ENCODE measurements at regions not wholly inside any gene's neighbourhood (a gene's known extent, or its start where the extent isn't known, plus 50 kb on each side); places are given as distances from the start of the nearest gene placed in this dataset.

DNA sequence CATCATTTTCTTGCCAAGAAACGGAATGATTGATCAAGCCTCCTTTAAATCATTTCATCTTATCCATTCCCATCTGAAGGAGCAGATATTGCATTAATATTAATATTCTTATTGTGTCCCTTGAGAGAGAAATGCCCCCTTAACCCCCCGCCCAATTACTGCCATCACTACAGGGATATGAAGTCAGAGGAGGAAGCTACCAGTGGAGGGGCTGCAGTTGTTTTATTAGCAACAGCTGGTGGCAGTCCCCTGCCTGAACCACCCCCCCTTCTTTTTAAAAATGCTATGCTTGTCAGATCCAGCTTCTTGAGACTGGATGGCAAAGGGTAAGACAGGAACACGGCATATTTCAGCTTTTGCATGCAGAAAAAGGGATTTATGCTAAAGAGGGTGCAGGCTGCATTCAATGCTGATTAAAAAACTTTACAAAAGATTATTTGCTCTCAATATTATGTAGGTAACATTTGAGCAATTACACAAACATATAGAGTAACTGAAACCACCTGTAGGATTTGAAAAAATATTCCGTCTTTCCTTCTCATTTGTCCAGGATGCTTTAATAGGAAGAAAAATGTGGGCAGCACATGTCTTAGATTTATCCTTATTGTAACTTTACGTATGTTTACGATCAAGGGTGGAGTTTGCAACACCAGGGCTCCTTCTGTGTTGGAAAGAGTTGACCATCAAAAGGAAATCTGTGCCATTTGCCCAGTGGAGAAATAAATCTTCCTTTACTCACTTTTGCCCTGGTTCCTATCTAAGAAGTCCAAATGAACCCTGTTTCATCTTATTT is 77.7 kb downstream of the ZBTB18 start:
- H3K27ac ChIP-seq: no peak overlapping the region
- TF ChIP-seq, protein P1, sequence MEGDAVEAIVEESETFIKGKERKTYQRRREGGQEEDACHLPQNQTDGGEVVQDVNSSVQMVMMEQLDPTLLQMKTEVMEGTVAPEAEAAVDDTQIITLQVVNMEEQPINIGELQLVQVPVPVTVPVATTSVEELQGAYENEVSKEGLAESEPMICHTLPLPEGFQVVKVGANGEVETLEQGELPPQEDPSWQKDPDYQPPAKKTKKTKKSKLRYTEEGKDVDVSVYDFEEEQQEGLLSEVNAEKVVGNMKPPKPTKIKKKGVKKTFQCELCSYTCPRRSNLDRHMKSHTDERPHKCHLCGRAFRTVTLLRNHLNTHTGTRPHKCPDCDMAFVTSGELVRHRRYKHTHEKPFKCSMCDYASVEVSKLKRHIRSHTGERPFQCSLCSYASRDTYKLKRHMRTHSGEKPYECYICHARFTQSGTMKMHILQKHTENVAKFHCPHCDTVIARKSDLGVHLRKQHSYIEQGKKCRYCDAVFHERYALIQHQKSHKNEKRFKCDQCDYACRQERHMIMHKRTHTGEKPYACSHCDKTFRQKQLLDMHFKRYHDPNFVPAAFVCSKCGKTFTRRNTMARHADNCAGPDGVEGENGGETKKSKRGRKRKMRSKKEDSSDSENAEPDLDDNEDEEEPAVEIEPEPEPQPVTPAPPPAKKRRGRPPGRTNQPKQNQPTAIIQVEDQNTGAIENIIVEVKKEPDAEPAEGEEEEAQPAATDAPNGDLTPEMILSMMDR (IDR thresholded peaks at IDR 0.05): no peak
- H3K36me3 ChIP-seq (ENCODE audit: control insufficient read depth, insufficient read depth, low read length): no peaks in the 10 kb centered on the region

DNA sequence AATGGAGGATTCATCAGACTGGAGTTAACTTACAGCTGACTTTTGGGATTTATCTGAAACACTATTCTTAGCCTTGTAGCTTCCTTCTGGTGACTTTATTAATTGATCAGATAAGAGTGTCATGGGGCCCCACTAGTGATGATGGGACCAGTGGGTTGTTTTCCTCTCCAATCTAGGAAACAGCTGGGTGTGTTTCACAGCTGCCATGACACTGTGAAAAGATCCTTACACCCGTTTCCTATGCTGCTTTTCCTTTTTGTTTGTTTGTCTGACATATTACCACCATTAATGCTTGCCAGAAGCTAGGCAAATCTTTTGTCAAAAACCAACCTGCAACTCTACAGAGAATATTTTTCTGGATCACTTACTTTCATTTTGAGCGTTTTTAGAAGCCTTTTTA is 86.2 kb downstream of the ZBTB18 start:
- Histone ChIP-seq H3K4me2 (ENCODE audit: low read length) (no peak overlapping the region), H3K9me3 (ENCODE audit: control insufficient read depth, low read length) (no peaks in the 10 kb centered on the region), H3K4me3 (ENCODE audit: low read depth, low read length) (no peak overlapping the region), H3K79me2 (no peaks in the 10 kb centered on the region), H3K27me3 (ENCODE audit: control insufficient read depth, insufficient read depth, low read length) (no peaks in the 10 kb centered on the region), H2AFZ (no peak overlapping the region), H3K4me1 (no peaks in the 10 kb centered on the region), H3K36me3 (ENCODE audit: control insufficient read depth, insufficient read depth, low read length) (no peaks in the 10 kb centered on the region), H3K9ac (no peak overlapping the region), H3K27ac (no peak overlapping the region)
- TF ChIP-seq, protein P1 (IDR thresholded peaks at IDR 0.05): no peak

More for the DNA sequence above, 77.7 kb downstream of the ZBTB18 start:
- Histone ChIP-seq H3K4me1 (no peaks in the 10 kb centered on the region), H3K9me3 (ENCODE audit: control insufficient read depth, low read length) (no peaks in the 10 kb centered on the region), H3K27me3 (ENCODE audit: control insufficient read depth, insufficient read depth, low read length) (no peaks in the 10 kb centered on the region), H3K4me3 (ENCODE audit: low read depth, low read length) (no peak overlapping the region), H3K9ac (no peak overlapping the region), H2AFZ (no peak overlapping the region), H3K4me2 (ENCODE audit: low read length) (no peak overlapping the region), H3K79me2 (no peaks in the 10 kb centered on the region)

DNA sequence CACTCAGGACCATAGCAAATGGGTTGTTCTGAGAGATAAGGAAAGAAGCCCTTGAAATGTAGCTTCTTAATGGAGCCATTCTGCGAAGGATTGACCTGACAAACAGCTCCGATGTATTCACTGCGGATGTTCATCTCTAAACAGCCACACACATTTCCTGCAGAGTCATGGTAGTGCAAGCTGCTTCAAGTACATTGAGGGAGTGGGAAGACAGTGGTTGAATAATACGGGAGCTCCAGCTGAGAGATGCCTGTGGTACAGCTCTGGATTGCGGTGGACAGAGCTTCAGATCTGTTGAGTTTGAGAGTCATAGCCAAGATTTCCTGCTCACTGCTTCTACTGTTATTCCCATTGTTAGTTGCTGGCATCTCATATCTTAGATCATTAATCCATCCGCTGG is 86.6 kb downstream of the ZBTB18 start:
- Histone ChIP-seq H3K4me1 (no peaks in the 10 kb centered on the region), H3K4me3 (ENCODE audit: low read depth, low read length) (no peak overlapping the region), H3K36me3 (ENCODE audit: control insufficient read depth, insufficient read depth, low read length) (no peaks in the 10 kb centered on the region), H3K27me3 (ENCODE audit: control insufficient read depth, insufficient read depth, low read length) (no peaks in the 10 kb centered on the region), H3K27ac (no peak overlapping the region), H3K9me3 (ENCODE audit: control insufficient read depth, low read length) (no peaks in the 10 kb centered on the region), H3K9ac (no peak overlapping the region), H3K4me2 (ENCODE audit: low read length) (no peak overlapping the region), H3K79me2 (no peaks in the 10 kb centered on the region), H2AFZ (no peak overlapping the region)
- TF ChIP-seq, protein P1 (IDR thresholded peaks at IDR 0.05): no peak

DNA sequence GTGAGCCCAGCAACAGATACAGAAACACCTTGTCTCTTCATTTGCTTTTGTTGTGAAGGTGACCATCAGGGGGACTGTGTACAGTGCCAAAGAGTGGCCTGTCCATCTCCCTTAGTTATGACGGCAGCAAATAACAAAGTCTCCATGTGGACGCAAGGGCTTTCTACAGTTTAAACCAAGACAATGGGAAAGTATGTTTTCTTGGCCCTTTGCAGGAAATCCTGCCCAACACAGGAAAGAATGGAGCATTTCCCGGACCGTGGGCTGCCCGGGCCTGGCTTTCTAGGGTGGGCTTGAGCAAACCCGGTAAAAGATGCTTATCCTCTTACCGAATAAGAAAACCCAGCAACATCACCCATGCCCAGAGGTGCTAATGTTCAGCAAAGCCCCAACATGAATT is 87.3 kb downstream of the ZBTB18 start:
- H3K79me2 ChIP-seq: no peaks in the 10 kb centered on the region
- no peak overlapping the region for H3K27ac ChIP-seq
- H3K9ac ChIP-seq: no peak overlapping the region
- no peak overlapping the region for H3K4me2 ChIP-seq (ENCODE audit: low read length)
- TF ChIP-seq, protein P1 (IDR thresholded peaks at IDR 0.05): no peak
- H3K36me3 ChIP-seq (ENCODE audit: control insufficient read depth, insufficient read depth, low read length): no peaks in the 10 kb centered on the region
- no peak overlapping the region for H2AFZ ChIP-seq
- no peaks in the 10 kb centered on the region for H3K9me3 ChIP-seq (ENCODE audit: control insufficient read depth, low read length)
- H3K4me3 ChIP-seq (ENCODE audit: low read depth, low read length): no peak overlapping the region
- no peaks in the 10 kb centered on the region for H3K4me1 ChIP-seq
- H3K27me3 ChIP-seq (ENCODE audit: control insufficient read depth, insufficient read depth, low read length): no peaks in the 10 kb centered on the region

DNA sequence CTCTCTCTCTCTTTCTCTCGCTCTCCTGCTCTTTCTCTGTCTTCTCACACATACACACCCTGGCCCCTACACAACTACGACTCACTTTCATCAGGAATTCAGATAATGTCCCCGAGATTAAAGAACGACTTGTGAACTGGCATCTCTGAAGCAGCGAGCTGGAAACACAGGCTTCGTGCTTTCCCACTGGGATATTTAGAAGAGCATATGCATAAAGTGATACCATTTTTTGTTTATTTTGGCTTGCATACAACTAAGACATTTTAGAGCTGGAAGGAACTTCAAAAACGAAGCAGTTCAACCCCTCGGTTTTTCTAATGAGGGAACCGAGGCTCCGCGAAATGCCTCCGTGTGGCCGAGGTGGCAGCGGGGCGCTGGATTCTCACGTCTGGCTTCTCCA is 88.6 kb downstream of the ZBTB18 start:
- Histone ChIP-seq H3K4me2 (ENCODE audit: low read length) (no peak overlapping the region), H3K9me3 (ENCODE audit: control insufficient read depth, low read length) (no peaks in the 10 kb centered on the region), H3K27me3 (ENCODE audit: control insufficient read depth, insufficient read depth, low read length) (no peaks in the 10 kb centered on the region), H3K4me1 (no peaks in the 10 kb centered on the region), H3K9ac (no peak overlapping the region), H3K79me2 (no peaks in the 10 kb centered on the region), H3K27ac (no peak overlapping the region), H2AFZ (no peak overlapping the region), H3K4me3 (ENCODE audit: low read depth, low read length) (no peak overlapping the region), H3K36me3 (ENCODE audit: control insufficient read depth, insufficient read depth, low read length) (no peaks in the 10 kb centered on the region)
- TF ChIP-seq, protein P1 (IDR thresholded peaks at IDR 0.05): no peak
